T follicular helper cell (primary cell): ENCODE measurements at regions not wholly inside any gene's neighbourhood (a gene's known extent, or its start where the extent isn't known, plus 50 kb on each side); places are given as distances from the start of the nearest gene placed in this dataset.
"Not testable (repeated sequence)": the region's sequence is repeated elsewhere in the genome, so short reads cannot be mapped to it uniquely, and the experiment has no call there.

Experiments used
- DNase-seq: peaks from one replicate; pipeline ENCODE4 v3.0.0-alpha.2; 2020; ENCODE audit warnings: low read depth

DNA sequence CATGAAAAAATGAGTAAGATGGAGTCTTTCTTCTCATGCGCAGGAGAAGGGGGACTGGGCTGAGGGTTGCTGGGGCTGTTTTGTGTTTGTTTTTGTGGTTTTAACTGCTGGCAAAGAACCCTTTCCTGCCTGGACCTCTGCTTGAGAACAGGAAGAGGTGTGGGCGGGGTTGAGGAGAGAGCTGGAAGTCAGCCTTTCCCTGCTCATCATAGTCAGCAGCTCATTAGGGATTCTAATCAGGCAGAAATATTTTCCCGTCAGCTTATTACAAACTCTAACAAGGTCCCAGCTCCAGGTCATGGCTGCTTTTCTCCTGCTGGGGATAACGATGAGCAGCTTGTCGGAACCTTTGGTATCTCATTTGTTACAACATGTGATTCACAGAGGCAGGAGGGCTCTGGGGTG is 185.0 kb upstream of the NRXN3 start:
- no peak for DNase-seq

DNA sequence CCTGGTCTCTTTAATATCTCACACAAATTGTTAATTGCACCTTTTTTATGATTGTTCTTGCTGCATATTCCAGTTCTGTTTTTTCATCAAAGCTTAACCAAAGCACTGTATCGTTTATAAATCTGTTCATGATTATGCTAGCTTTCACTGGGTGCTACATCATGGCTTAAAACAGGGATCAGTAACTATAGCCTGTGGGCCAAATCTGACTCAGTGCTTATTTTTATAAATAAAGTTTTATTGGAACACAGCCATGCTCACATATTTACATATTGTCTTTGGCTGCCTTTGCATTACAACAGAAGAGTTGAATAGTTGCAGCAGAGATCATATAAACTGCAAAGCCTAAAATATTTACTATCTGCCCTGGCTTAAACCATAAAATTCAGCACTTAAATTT is 183.4 kb upstream of the NRXN3 start:
- no peak for DNase-seq

- DNase-seq, result no peak
Observed at GRCh38 chr14:77988096-77988870, 181.9 kb upstream of the NRXN3 start.

DNA sequence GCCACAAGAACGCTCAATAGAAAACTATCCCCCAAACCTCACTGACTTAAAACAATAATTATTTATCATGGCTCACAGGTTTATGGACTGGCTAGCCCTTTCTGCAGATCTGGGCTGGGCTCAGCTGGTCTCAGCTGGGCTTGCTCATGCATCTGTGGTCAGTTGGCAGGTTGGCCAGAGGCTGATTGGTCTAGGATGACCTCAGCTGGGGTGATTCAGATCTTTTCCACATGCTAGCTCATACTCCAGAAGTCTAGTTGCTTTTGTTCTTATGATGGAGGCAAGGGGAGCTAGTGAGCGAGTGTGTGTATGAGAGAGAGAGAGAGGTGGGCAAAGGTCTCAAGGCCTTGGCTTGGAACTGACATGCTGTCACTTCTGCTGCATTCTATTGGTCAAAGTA is 181.2 kb upstream of the NRXN3 start:
- DNase-seq, result no peak

DNA sequence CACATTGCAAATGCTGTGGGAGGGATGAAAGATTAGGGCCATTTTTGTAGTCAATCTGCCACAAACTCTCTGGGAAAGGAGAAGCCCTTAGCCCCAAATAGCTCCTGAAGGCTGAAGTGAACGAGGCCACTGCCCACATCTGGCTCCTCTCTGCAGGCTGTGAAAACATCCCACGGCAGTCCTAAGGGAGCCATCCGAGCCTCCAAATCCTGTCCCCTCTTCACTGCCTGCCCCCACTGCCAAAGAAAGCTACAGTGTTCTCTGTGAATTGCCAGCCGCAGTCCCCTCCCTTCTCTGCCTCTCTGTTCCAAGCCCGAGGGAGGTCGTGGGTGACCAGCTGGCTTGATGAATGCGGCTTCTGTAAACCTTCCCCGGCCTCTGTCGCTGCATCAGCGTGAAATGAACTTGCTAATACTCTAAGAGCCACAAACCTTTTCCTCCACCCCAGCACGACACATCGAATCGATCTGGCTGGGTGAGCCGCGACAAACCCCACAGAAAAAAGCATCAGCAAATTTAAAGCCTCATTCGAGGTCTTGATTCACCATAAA is 180.7 kb upstream of the NRXN3 start:
- DNase-seq, result no peak

DNA sequence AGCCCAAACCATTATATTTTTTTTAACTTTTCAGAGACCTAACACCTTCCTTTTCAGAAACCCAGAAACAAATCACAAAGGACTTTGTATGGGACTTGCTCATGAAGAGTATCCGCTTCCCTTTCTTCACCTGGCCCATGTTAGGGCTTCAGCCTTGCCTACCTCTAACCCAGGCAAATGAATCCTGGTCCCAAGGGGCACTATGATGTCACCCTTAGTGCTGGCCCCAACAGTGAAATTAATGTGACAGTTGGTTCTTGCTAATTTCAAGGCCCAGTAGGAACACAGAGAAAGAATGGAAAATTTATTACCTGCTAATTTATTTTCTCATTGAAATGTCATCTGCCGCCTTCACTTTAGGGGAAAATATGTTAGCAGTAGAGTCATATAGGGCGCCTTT is 179.8 kb upstream of the NRXN3 start:
- DNase-seq, result no peak

- DNase-seq, result no peak
Observed at GRCh38 chr14:77991128-77991772, 178.9 kb upstream of the NRXN3 start.

DNA sequence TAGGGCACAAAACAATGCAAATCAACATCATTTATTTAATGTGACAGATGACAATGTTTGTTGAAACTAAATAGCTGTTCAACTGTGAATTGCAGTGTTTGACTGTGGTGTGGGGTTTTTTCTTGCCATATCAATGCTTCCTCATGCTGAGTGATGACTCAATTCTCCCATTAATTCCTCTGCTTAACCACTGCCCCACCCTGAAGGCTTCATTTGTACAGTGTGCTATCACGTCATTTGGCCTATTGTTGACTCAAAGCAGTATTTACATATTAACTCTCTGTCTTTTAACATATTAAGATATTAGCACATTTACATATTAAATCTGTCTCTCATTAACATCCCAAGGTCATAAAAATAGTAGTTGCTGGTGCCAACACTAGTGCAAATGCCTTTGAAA is 164.8 kb upstream of the NRXN3 start:
- DNase-seq, result no peak

- DNase-seq, result no peak
Observed at GRCh38 chr14:78007160-78007559, 163.0 kb upstream of the NRXN3 start.

DNA sequence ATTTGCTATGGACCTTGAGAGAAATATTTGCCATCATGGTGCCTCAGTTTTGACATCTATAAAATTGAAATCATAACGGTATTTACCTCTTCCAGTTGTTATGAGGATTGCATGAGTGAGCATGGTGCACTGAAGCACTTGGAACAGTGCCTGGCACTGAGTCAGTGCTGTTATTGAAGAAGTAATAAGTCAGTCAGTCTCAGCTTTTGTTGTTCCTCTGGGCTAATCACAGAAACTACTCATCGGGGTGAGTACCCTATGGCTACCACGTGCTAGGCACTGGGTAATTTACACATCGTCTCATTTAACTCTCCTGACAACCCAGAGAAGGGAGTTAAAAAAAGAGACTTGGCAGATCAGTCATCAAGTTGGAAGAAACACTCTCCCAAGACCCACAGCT is 159.5 kb upstream of the NRXN3 start:
- no peak for DNase-seq

- not testable (repeated sequence) for DNase-seq
Observed at GRCh38 chr14:78013911-78014310, 156.3 kb upstream of the NRXN3 start.

DNA sequence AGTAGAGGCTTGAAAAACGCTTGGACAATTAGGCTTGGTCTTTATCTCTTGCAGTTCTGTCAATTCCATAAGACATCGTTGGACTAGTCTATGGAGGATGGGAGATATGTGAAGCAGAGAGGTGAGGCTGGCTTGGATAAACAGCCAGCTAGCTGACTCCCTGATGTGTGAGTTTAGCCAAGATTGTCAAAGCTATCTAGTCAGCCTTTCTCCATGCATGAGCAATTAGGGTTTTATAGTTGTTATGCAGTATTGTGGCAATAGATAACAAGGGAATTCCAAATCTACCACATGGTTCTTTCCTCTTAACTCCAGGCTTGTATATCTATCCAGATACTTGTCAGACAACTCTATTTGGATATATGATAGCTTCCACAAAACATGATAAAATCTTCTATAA is 153.6 kb upstream of the NRXN3 start:
- DNase-seq, result no peak

- no peak for DNase-seq
Observed at GRCh38 chr14:78018283-78018682, 151.9 kb upstream of the NRXN3 start.

DNA sequence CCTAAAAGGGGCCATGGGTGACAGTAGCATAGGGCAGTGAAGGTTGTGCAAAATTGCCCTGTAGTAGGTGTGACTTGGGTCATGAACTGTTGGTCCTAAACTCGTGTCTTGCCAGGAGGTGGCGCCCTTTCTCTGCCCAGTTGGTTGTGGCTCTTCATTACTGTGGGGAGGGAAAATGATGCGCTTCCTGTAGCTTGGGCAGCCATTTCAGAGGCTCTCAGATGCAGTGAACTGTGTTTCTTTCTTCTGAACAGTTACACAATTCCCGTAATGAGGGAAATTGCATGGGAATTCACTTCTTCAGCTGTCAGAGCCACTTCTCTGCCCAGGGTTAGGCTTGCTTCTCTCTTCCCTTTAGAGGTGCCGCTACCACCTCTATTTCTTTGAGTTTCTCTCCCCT is 148.1 kb upstream of the NRXN3 start:
- peak; percentile 1 for DNase-seq

GRCh38 chr14:78023112-78023511 is 147.1 kb upstream of the NRXN3 start:
- DNase-seq, result no peak

DNA sequence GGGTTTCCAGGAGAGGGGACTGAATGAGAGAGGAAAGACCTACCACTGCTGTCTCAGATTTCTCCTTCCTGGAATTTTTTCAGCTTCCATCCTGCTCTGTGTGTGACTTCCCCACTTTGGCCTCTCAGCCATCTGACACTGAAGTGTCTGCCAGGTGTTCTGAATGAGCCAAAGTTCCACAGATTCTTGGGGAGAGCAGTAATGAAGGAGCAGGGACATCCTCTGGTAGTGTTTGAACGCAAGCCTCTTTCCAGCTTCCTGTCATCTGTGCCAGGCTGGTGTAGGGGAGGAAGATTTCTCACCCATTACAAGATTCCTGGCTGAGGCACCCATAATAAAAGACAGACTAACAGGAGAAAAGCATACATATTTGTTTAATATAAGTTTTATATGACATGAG is 141.7 kb upstream of the NRXN3 start:
- no peak for DNase-seq

GRCh38 chr14:78029601-78030372 is 140.4 kb upstream of the NRXN3 start:
- DNase-seq, result no peak

- DNase-seq, result no peak
Observed at GRCh38 chr14:78043349-78043748, 126.8 kb upstream of the NRXN3 start.

GRCh38 chr14:78048120-78048519 is 122.1 kb upstream of the NRXN3 start:
- DNase-seq, result no peak

- not testable (repeated sequence) for DNase-seq
Observed at GRCh38 chr14:78056890-78057289, 113.3 kb upstream of the NRXN3 start.

GRCh38 chr14:78070344-78070743 is 99.8 kb upstream of the NRXN3 start:
- no peak for DNase-seq

DNA sequence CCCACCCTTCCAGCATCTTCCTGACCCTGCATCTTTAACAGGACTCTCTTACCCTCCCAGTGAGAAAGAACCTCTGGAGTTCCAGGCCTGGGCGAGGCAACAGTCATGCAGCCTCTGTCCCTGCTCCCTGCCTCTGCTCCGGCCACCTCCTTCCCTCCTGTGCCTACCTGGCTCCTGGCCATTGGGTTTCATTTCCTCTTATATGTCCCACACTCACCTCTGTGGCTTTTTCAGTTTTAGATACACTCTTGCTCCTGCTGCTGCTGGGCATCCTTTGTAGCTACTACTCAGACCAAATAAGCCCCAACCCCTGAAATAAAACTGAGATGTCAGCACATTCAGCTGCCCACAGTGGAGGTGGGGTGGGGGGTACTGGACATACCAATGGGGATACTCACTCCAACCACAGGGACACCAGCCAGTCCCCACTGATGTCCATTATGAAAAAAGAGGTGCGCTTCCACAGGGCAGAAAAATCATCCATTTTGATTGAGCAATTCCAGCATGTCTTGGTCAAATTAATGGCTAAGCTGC is 99.1 kb upstream of the NRXN3 start:
- DNase-seq, result no peak
